IgD-negative memory B cell (primary cell): ENCODE measurements at regions not wholly inside any gene's neighbourhood (a gene's known extent, or its start where the extent isn't known, plus 50 kb on each side); places are given as distances from the start of the nearest gene placed in this dataset.
"Not testable (repeated sequence)": the region's sequence is repeated elsewhere in the genome, so short reads cannot be mapped to it uniquely, and the experiment has no call there.

ENCODE experiments used
- H3K27ac Mint-ChIP-seq, 3 donors: one replicate each; pipeline ENCODE4 v1.8.0; 2020 to 2022; ENCODE audit warnings: mild to moderate bottlenecking in 3 of 3, mixed read lengths in 3 of 3, moderate library complexity in 1 of 3
- H3K27me3 Mint-ChIP-seq: one replicate; pipeline ENCODE4 v1.8.0; 2021; ENCODE audit warnings: mixed read lengths
- H3K36me3 Mint-ChIP-seq: one replicate; pipeline ENCODE4 v1.8.0; 2020; ENCODE audit warnings: mild to moderate bottlenecking, mixed read lengths
- H3K4me1 Mint-ChIP-seq, 3 donors: one replicate each; pipeline ENCODE4 v1.8.0; 2020 to 2022; ENCODE audit warnings: mixed read lengths in 3 of 3, mild to moderate bottlenecking in 1 of 3
- H3K4me3 Mint-ChIP-seq, 4 donors: one replicate each; pipeline ENCODE4 v1.8.0; 2020 to 2022; ENCODE audit warnings: mild to moderate bottlenecking in 4 of 4, mixed read lengths in 4 of 4, moderate library complexity in 3 of 4
- H3K9me3 Mint-ChIP-seq, 3 donors: one replicate each; pipeline ENCODE4 v1.8.0; 2020 to 2021; ENCODE audit warnings: mixed read lengths in 3 of 3, mild to moderate bottlenecking in 1 of 3

DNA sequence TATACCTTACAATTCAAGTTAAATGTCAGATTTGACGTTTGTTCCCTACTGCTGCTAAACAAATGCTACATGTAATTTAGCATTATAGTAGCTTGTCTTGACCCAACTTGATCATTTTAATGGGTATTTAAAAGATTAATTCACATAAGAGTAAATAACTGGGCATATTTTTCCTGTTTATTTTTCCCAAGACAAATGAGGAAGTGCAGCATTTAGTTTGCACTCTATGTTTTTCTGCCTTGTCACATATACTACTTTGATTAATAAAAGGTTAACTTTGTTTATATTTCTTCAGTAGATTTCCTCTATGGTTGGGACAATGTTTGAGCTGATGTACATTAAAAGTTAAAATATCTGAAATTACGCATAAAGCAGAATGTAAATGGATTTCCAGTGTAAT is 641.8 kb downstream of the PRR16 start:
- Mint-ChIP-seq H3K9me3 (no peaks in the 10 kb centered on the region), H3K27ac (no peak overlapping the region), H3K4me1 (no peaks in the 10 kb centered on the region), H3K4me3 (no peak overlapping the region), H3K27me3 (no peaks in the 10 kb centered on the region), H3K36me3 (no peaks in the 10 kb centered on the region)

DNA sequence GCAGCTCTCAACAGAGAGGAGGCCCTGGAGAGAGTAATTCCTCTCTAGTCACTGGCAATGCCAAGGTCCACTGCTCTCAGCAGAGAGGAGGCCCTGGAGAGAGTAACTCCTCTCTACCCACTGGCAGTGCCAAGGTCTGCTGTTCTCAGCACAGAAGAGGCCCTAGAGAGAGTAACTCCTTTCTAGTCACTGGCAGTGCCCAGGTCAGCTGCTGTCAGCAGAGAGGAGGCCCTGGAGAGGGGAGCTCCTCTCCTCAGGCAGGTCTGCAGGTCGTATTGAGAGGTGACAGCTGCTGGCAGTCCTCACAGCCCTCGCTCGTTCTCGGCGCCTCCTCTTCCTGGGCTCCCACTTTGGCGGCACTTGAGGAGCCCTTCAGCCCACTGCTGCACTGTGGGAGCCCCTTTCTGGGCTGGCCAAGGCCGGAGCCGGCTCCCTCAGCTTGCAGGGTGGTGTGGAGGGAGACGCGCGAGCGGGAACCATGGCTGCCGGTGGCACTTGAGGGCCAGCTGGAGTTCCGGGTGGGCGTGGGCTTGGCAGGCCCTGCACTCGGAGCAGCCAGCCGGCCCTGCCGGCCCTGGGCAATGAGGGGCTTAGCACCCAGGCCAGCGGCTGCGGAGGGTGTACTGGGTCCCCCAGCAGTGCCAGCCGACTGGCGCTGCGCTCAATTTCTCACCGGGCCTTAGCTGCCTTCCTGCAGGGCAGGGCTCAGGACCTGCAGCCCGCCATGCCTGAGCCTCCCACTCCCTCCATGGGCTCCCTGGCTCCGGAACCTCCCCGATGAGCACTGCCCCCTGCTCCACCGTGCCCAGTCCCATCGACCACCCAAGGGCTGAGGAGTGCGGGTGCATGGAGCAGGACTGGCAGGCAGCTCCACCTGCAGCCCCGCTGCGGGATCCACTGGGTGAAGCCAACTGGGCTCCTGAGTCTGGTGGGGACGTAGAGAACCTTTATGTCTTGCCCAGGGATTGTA is 642.9 kb downstream of the PRR16 start:
- H3K36me3 Mint-ChIP-seq, H3K4me3 Mint-ChIP-seq, H3K9me3 Mint-ChIP-seq, H3K27me3 Mint-ChIP-seq, H3K27ac Mint-ChIP-seq, H3K4me1 Mint-ChIP-seq: not testable (repeated sequence)

DNA sequence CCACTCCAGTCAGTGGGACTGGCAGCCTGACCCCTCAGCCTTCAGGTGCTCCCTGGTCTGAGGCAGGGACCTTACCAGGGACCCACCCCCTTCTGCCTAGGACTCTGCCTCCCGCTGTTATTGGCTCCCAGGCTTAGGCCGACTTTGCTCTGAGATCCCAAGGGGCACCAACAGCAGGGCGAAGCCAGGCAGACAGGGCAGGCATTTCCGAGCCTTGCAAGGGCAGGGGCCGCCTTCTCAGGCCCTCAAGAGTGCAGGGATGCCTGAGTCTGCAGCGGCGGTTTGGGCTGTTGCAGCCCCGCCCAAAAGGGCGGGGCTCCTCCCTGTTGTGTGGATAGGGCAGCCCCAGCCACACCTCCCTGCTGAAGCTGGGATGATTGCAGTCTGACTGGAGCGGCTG is 644.6 kb downstream of the PRR16 start:
- Mint-ChIP-seq H3K4me1 (no peaks in the 10 kb centered on the region), H3K27ac (no peak overlapping the region), H3K36me3 (no peaks in the 10 kb centered on the region), H3K4me3 (no peak overlapping the region), H3K9me3 (no peaks in the 10 kb centered on the region), H3K27me3 (no peaks in the 10 kb centered on the region)

DNA sequence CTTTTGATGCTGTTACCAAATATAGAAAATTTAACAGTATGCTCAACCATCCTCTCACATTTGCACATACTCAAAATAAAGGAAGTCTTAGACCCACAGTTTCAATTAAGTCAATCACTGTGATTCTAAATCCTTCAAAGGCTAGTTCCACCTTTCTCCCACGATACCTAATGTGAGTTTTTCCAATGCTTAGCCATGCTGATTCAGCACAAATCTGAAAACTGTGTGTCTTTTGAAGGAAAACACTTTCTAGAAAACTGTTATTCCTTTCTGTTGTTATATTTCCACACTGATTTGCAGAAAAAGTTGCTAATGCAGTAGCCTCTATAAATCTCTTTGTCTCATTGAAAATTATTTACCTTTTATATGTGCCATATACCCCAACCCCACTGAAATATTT is 645.7 kb downstream of the PRR16 start:
- no peaks in the 10 kb centered on the region for H3K4me1 Mint-ChIP-seq
- no peaks in the 10 kb centered on the region for H3K36me3 Mint-ChIP-seq
- H3K27me3 Mint-ChIP-seq = no peaks in the 10 kb centered on the region
- no peak overlapping the region for H3K27ac Mint-ChIP-seq
- no peak overlapping the region for H3K4me3 Mint-ChIP-seq
- peaks cover 0 to 4% (median 0%) of the 10 kb centered on the region in 3 donors for H3K9me3 Mint-ChIP-seq

DNA sequence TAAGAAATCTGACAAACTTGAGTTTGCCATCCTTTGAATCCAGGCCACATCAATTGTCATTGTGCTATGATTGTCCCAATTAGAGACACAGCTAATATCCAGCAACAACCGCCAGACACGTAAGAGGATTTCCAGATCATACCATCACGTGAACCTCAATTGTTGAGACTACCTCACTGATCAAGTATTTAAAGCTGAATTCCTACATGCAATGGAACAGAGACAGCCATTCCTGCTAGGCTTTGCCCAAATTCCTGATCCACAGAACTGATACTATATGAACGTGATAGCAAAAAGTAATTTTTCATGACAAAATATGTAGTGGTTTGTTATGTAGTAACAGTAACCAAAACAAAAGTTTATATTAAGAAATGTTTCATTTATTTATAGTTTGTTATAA is 657.7 kb downstream of the PRR16 start:
- H3K9me3 Mint-ChIP-seq = peaks cover under 1 to 4% (median under 1%) of the 10 kb centered on the region in 3 donors
- H3K27ac Mint-ChIP-seq = no peak overlapping the region
- H3K36me3 Mint-ChIP-seq = no peaks in the 10 kb centered on the region
- H3K4me3 Mint-ChIP-seq = no peak overlapping the region
- no peaks in the 10 kb centered on the region for H3K27me3 Mint-ChIP-seq
- H3K4me1 Mint-ChIP-seq = no peaks in the 10 kb centered on the region

DNA sequence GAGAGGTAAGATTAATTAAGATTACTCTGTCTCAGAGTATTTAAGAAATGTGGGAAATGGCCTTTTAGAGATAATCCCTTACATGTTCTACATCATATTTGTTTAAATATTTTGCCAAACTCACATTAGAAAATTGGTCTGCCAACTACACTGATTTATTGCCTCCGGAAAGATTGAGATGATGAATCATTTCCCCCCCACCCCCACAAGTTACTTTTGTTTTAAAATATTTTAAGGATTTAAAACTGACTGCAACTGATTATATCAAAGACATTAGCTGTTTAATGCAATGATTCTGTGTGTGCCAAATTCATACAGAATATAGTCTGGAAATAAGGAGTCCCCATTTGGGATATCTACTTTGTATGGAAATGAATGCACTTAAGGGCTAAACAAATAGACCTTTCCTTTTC is 674.4 kb downstream of the PRR16 start:
- Mint-ChIP-seq H3K4me3 (no peak overlapping the region), H3K9me3 (peaks cover under 1 to 3% (median 3%) of the 10 kb centered on the region in 3 donors), H3K27me3 (no peaks in the 10 kb centered on the region), H3K4me1 (no peaks in the 10 kb centered on the region), H3K27ac (no peak overlapping the region), H3K36me3 (no peaks in the 10 kb centered on the region)

DNA sequence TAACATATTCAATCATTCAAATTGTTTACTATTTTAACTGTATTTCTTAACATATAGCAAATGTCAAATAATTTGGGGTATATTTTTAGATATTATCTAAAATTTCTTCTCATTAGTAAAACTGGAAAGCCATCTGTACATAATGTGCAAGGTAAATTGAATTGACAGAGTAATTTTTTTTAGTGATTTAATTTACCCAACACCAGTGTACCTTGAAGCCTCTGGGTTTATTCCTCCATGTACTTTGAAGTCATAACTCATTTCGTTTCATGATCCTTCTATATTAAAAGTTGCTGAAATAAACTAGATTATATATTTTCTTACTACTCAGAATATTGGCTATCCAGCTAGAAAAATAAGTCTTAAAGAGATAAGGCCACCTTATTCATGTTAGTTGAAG is 674.9 kb downstream of the PRR16 start:
- Mint-ChIP-seq H3K27me3 (no peaks in the 10 kb centered on the region), H3K4me1 (no peaks in the 10 kb centered on the region), H3K27ac (no peak overlapping the region), H3K4me3 (no peak overlapping the region), H3K9me3 (peaks cover 0 to 3% (median 3%) of the 10 kb centered on the region in 3 donors), H3K36me3 (no peaks in the 10 kb centered on the region)

DNA sequence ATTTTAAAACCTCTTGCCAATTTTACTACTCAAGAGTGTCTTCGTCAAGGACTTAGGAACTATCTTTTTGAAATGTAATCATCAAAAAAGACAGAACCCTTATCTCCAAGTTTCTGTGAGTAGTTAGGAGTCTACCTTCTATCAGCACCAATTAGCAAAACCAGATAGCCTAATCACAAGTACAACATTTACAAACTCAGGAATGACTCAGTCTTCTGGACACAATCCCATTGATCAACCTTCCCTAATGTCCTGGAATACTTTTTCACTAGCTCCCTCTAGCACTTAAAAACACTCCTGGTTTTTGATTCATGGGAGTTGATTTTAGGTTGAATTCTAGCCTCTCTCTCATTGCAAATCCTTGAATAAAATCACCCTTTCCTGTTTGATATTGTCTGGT is 680.7 kb downstream of the PRR16 start:
- Mint-ChIP-seq H3K27ac (no peak overlapping the region), H3K4me1 (no peaks in the 10 kb centered on the region), H3K36me3 (no peaks in the 10 kb centered on the region), H3K9me3 (peaks cover 0 to 17% (median 7%) of the 10 kb centered on the region in 3 donors), H3K27me3 (no peaks in the 10 kb centered on the region), H3K4me3 (no peak overlapping the region)

DNA sequence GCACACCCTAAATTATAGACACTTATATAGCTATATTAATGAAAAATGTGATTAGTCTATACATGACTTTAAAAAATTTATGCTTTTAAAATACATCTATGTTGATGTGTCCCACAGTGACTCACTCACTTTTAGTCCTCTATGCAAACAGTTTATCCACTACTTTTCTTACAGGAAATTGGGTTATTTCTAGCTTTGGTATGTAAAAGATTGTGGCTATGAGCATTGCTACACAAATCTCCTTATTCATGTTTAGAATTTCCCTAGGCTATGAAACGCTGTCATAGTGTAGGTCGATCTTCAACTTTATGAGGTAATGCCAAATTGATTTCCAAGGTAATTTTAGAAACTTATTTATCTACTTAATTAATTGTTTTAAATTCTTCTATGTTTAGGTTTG is 687.4 kb downstream of the PRR16 start:
- no peak overlapping the region for H3K4me3 Mint-ChIP-seq
- peaks cover 0 to 21% (median 7%) of the 10 kb centered on the region in 3 donors for H3K9me3 Mint-ChIP-seq
- no peaks in the 10 kb centered on the region for H3K27me3 Mint-ChIP-seq
- no peak overlapping the region for H3K27ac Mint-ChIP-seq
- H3K36me3 Mint-ChIP-seq = no peaks in the 10 kb centered on the region
- H3K4me1 Mint-ChIP-seq = no peaks in the 10 kb centered on the region

DNA sequence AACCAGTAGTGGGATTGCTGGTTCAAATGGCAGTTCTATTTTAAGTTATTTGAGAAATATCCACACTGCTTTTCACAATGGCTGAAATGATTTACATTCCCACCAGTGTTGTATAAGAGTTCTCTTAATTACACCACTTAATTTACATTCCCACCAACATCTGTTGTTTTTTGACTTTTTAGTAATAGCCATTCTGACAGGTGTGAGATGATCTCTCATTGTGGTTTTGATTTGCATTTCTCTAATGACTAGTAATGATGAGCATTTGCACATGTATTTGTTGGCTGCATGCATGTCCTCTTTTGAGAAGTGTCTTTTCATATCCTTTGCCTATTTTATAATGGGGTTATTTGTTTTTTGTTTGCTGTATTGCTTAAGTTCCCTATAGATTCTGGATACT is 688.3 kb downstream of the PRR16 start:
- no peaks in the 10 kb centered on the region for H3K36me3 Mint-ChIP-seq
- peaks cover 0 to 21% (median 7%) of the 10 kb centered on the region in 3 donors for H3K9me3 Mint-ChIP-seq
- H3K4me3 Mint-ChIP-seq = no peak overlapping the region
- H3K27ac Mint-ChIP-seq = no peak overlapping the region
- no peaks in the 10 kb centered on the region for H3K27me3 Mint-ChIP-seq
- H3K4me1 Mint-ChIP-seq = no peaks in the 10 kb centered on the region

DNA sequence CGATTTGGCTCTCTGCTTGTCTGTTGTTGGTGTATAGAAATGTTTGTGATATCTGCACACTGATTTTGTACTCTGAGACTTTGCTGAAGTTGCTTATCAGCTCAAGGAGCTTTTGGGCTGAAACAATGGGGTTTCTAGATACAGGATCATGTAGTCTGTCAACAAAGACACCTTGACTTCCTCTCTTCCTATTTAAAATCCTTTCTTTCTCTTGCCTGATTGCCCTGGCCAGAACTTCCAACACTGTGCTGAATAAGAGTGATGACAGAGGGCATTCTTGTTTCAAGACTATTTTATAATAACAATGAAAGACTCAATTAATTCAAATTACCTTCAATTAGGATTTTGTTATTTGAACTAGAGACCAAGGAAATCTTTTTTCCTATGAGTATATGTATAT is 692.5 kb downstream of the PRR16 start:
- no peaks in the 10 kb centered on the region for H3K4me1 Mint-ChIP-seq
- peaks cover 0 to 4% (median 1%) of the 10 kb centered on the region in 3 donors for H3K9me3 Mint-ChIP-seq
- H3K27me3 Mint-ChIP-seq = no peaks in the 10 kb centered on the region
- H3K36me3 Mint-ChIP-seq = no peaks in the 10 kb centered on the region
- H3K27ac Mint-ChIP-seq = no peak overlapping the region
- H3K4me3 Mint-ChIP-seq = no peak overlapping the region

DNA sequence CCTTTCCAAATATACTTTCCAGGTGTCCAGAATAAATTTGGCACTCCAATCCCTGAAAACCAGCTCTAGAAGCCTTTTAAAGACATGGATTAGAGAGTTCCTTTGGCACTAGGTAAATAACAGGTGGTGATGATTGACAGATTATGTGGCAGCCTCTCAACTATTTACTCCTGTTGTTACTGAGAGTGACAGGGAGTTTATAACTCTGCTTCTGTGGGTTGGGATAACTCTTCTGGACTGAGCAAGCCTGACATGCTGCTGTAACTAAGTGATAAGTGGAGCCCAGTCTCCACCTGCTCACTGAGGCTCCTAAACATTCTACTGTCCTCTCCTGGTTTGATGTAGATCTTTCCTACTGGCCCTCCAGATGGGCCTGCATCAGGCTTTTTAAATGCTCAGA is 693.2 kb upstream of the FTMT start:
- Mint-ChIP-seq H3K4me1 (no peaks in the 10 kb centered on the region), H3K36me3 (no peaks in the 10 kb centered on the region), H3K27ac (no peak overlapping the region), H3K4me3 (no peak overlapping the region), H3K9me3 (peaks cover 0 to 4% (median 0%) of the 10 kb centered on the region in 3 donors), H3K27me3 (no peaks in the 10 kb centered on the region)

DNA sequence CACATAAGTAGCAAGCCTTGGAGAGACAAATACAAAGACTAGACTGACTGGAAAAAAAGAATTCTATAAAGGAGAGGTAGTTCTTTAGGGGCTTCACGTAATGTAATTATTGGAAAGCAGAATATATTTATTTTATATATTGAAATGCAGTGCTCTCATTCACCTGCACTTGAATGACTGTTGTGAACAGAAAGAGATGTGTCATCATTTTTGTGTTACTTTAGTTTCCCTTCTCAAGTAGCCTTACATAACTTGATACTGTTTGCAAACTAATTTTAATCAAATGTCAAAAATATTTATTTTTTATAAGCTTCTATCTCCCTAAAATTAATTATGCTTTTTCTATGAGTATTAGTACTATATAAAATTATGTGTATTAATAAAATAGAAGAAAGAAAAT is 691.1 kb upstream of the FTMT start:
- H3K4me1 Mint-ChIP-seq = no peaks in the 10 kb centered on the region
- H3K27me3 Mint-ChIP-seq = no peaks in the 10 kb centered on the region
- no peaks in the 10 kb centered on the region for H3K9me3 Mint-ChIP-seq
- H3K27ac Mint-ChIP-seq = no peak overlapping the region
- no peak overlapping the region for H3K4me3 Mint-ChIP-seq
- H3K36me3 Mint-ChIP-seq = no peaks in the 10 kb centered on the region

DNA sequence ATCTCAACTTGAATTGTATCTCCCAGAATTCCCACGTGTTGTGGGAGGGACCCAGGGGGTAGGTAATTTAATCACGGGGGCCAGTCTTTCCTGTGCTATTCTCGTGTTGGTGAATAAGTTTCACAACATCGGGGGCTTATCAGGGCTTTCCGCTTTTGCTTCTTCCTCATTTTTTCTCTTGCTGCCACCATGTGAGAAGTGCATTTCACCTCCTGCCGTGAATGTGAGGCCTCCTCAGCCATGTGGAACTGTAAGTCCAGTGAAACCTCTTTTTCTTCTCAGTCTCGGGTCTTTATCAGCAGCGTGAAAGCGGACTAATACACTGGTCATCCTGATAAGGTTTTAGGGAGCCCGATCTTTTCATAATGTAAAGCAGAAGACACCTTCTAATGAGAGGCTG is 687.0 kb upstream of the FTMT start:
- H3K36me3 Mint-ChIP-seq = no peaks in the 10 kb centered on the region
- no peak overlapping the region for H3K27ac Mint-ChIP-seq
- no peaks in the 10 kb centered on the region for H3K27me3 Mint-ChIP-seq
- H3K4me1 Mint-ChIP-seq = no peaks in the 10 kb centered on the region
- no peaks in the 10 kb centered on the region for H3K9me3 Mint-ChIP-seq
- no peak overlapping the region for H3K4me3 Mint-ChIP-seq

DNA sequence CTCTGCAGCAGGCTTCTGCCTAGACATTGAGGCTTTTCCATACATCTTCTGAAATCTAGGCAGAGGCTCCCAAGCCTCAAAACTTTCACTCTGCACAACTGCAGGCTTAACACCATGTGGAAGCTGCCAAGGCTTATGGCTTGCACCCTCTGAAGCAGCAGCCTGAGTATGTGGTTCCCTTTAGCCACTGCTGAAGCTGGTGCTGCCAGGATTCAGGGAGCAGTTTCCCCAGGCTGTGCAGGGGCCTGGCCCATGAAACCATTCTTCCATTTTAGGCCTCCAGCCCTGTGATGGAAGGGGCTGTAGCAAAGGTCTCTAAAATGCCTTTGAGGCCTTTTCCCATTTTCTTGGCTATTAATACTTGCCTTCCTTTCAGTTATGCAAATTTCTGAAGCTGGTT is 680.3 kb upstream of the FTMT start:
- no peaks in the 10 kb centered on the region for H3K4me1 Mint-ChIP-seq
- H3K4me3 Mint-ChIP-seq = no peak overlapping the region
- H3K27ac Mint-ChIP-seq = no peak overlapping the region
- H3K27me3 Mint-ChIP-seq = no peaks in the 10 kb centered on the region
- H3K36me3 Mint-ChIP-seq = no peaks in the 10 kb centered on the region
- H3K9me3 Mint-ChIP-seq = no peaks in the 10 kb centered on the region

DNA sequence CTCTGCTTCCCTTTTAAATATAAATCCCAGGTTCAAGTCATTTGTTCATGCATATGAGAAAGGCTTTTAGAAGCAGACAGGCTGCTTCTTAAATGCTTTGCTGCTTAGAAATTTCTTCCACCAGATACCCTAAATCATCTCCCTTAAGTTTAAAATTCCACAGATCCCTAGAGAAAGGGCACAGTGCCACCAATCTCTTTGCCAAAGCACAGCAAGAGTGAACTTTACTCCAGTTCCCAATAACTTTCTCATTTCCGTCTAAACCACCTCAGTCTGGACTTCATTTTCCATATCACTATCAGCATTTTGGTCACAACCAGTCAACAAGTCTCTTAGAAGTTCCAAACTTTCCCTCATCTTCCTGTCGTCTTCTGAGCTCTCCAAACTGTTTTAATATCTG is 679.8 kb upstream of the FTMT start:
- no peak overlapping the region for H3K27ac Mint-ChIP-seq
- H3K27me3 Mint-ChIP-seq = no peaks in the 10 kb centered on the region
- no peaks in the 10 kb centered on the region for H3K9me3 Mint-ChIP-seq
- no peak overlapping the region for H3K4me3 Mint-ChIP-seq
- no peaks in the 10 kb centered on the region for H3K36me3 Mint-ChIP-seq
- H3K4me1 Mint-ChIP-seq = no peaks in the 10 kb centered on the region
